NOMO-1 treated with DMSO at 0.1 percent for 48 hours (cell line): ENCODE measurements at regions not wholly inside any gene's neighbourhood (a gene's known extent, or its start where the extent isn't known, plus 50 kb on each side); places are given as distances from the start of the nearest gene placed in this dataset.

Experiments used
- DNase-seq: peaks from one replicate; lab custom pipeline; 2025; ENCODE audit not compliant: unreplicated experiment; lab: John Stamatoyannopoulos, UW

- no peak for DNase-seq
These were observed 301.4 kb upstream of the STXBP5 start for GRCh38 chr6:146902846-146903245.

GRCh38 chr6:146903451-146903850 lies 300.8 kb upstream of the STXBP5 start:
- no peak for DNase-seq

GRCh38 chr6:146904596-146904995 lies 299.6 kb upstream of the STXBP5 start:
- DNase-seq = no peak

- DNase-seq = no peak
These were observed 299.0 kb upstream of the STXBP5 start for GRCh38 chr6:146905181-146905704.

GRCh38 chr6:146908786-146909185 lies 295.4 kb upstream of the STXBP5 start:
- no peak for DNase-seq

GRCh38 chr6:146909376-146909775 lies 294.8 kb upstream of the STXBP5 start:
- DNase-seq = no peak

- no peak for DNase-seq
These were observed 294.3 kb upstream of the STXBP5 start for GRCh38 chr6:146909886-146910285.

GRCh38 chr6:146910611-146911010 lies 293.6 kb upstream of the STXBP5 start:
- DNase-seq = no peak

- no peak for DNase-seq
These were observed 292.5 kb upstream of the STXBP5 start for GRCh38 chr6:146911635-146912215.

- DNase-seq = peak; percentile 24
These were observed 291.2 kb upstream of the STXBP5 start for GRCh38 chr6:146912730-146913685.

- DNase-seq = peak; percentile 63
These were observed 290.3 kb upstream of the STXBP5 start for GRCh38 chr6:146913842-146914488.

- DNase-seq = peak; percentile 81
These were observed 289.4 kb upstream of the STXBP5 start for GRCh38 chr6:146914489-146915483.

- peak; percentile 15 for DNase-seq
These were observed 288.5 kb upstream of the STXBP5 start for GRCh38 chr6:146915671-146916127.

- no peak for DNase-seq
These were observed 287.7 kb upstream of the STXBP5 start for GRCh38 chr6:146916435-146917025.

- no peak for DNase-seq
These were observed 287.0 kb upstream of the STXBP5 start for GRCh38 chr6:146917182-146917581.

- DNase-seq = no peak
These were observed 286.2 kb upstream of the STXBP5 start for GRCh38 chr6:146917979-146918378.

GRCh38 chr6:146919017-146919416 lies 285.2 kb upstream of the STXBP5 start:
- no peak for DNase-seq

- DNase-seq = peak; percentile 16
These were observed 280.9 kb upstream of the STXBP5 start for GRCh38 chr6:146923205-146923833.

- DNase-seq = no peak
These were observed 278.4 kb upstream of the STXBP5 start for GRCh38 chr6:146925846-146926245.
